ENCODE measurements at regions not wholly inside any gene's neighbourhood (a gene's known extent, or its start where the extent isn't known, plus 50 kb on each side); places are given as distances from the start of the nearest gene placed in this dataset.

GRCh38 chr15:46620392-46621013 lies 985.7 kb downstream of the SQOR start:
- TF ChIP-seq, protein P1, sequence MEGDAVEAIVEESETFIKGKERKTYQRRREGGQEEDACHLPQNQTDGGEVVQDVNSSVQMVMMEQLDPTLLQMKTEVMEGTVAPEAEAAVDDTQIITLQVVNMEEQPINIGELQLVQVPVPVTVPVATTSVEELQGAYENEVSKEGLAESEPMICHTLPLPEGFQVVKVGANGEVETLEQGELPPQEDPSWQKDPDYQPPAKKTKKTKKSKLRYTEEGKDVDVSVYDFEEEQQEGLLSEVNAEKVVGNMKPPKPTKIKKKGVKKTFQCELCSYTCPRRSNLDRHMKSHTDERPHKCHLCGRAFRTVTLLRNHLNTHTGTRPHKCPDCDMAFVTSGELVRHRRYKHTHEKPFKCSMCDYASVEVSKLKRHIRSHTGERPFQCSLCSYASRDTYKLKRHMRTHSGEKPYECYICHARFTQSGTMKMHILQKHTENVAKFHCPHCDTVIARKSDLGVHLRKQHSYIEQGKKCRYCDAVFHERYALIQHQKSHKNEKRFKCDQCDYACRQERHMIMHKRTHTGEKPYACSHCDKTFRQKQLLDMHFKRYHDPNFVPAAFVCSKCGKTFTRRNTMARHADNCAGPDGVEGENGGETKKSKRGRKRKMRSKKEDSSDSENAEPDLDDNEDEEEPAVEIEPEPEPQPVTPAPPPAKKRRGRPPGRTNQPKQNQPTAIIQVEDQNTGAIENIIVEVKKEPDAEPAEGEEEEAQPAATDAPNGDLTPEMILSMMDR (conservative IDR thresholded peaks at IDR 0.05; ENCODE audit: low read depth, low read length) = no peak
- no peak for TF ChIP-seq EZH2 (IDR thresholded peaks at IDR 0.05; ENCODE audit: borderline replicate concordance, low read depth, low read length, poor library complexity, severe bottlenecking)
